NCI-H460 (cell line): ENCODE measurements at regions not wholly inside any gene's neighbourhood (a gene's known extent, or its start where the extent isn't known, plus 50 kb on each side); places are given as distances from the start of the nearest gene placed in this dataset.
A peak's percentile ranks its signal among the peaks of the same experiment; 100 is the strongest.

Experiments used
- DNase-seq: peaks from one replicate; pipeline ENCODE4 v3.0.0-alpha.2; 2016; ENCODE audit warnings: low read depth; ENCODE audit errors: extremely low read depth

GRCh38 chr10:31754803-31755624 is 173.6 kb downstream of the ARHGAP12 start:
- DNase-seq, result no peak

- DNase-seq, result no peak
Measured at GRCh38 chr10:31753681-31754080, 174.9 kb downstream of the ARHGAP12 start.

GRCh38 chr10:31752170-31752569 is 176.5 kb downstream of the ARHGAP12 start:
- no peak for DNase-seq

- DNase-seq, result no peak
Measured at GRCh38 chr10:31751738-31752080, 176.9 kb downstream of the ARHGAP12 start.

DNA sequence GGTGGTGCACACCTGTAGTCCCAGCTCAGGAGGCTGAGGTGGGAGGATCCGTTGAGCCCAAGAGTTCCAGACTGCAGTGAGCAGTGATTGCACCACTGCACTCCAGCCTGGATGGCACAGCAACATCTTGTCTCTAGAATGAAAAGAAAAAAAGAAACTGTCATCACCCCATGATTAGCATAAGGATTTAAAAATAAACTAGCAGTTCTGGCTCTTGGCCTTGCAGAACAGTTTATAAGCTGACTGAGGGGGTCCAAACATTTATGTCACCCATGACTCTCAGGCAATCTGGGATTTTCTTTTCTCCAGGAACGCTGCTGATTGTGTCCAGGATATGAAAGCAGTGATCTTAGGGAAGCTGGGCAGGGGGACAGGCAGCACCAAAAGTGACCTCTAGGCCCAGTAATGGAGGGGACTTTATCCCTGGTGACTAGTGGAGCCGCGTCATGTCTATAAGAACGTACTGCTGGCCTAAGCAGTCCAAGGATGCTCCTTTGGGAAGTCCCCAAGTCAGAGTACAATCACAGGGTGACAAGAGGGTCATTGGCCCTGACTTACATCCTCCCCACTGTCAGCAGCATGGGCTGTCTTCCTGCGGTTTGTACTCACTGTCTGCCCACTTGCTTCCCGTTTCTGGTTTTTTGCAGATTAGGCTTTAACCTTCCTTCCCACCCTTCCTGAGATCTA is 177.4 kb downstream of the ARHGAP12 start:
- no peak for DNase-seq

DNA sequence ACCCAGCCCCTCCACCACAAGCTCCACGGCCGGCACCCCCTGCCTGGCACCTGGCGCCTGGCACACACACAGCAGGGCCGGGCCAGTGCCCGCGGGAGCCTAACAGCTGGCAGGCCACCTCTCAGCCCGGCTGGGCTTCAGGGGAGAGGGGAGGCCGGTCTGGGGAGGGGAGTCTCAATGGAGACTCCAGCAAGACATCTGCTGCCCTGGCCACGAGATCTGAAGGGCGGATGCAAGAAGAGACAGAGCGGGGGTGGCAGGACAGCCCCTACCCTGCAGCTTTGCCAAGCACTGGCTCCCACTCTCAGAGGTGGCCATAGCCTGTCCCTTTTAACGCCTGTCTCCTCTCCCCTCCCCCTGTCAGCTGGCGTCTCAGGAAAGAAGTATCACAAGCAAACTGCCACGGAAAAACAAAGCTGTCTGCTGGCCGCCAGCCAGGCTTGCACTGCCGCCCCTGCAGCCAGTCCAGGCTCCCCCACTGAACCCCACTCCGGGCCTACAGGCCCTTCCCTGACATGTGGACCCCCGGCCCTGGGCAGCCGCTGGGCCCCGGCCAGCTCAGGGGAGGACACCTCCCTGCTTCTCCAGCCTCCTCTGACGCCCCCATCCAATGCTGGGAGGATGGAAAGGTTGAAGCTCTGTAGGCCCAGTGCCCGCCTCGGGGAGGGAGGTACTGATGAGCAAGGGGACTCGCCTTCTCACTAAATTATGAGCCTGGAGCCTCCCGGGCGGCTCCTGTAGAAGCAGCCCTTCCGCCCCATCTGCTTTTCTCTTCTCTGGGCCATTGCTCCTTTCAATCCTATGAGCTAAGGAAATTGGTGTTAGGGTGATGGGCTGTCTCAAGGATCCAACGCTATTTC is 178.4 kb downstream of the ARHGAP12 start:
- DNase-seq, result no peak

DNA sequence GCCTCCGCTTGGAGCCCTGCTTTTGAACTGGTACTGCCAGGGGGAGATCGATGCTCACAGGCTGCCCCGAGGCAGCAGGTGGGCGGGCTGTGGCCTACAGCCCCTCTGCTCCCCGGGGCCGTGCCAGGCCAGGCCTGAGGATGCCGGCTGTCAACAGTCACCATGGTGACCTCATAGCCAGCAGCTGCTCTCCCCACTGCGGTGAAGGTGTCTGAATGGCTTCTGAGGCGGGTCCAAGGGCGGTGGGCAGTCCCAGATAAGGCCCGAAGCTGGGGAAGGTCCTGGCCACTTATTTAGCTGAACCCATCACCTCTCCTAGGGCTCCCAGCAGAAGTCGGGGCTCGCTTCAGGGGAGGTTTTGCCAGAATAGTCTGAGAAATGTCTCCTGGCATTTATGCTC is 179.3 kb downstream of the ARHGAP12 start:
- no peak for DNase-seq

GRCh38 chr10:31745612-31746376 is 182.8 kb downstream of the ARHGAP12 start:
- peak; percentile 76 for DNase-seq

GRCh38 chr10:31744025-31744424 is 184.6 kb downstream of the ARHGAP12 start:
- no peak for DNase-seq

DNA sequence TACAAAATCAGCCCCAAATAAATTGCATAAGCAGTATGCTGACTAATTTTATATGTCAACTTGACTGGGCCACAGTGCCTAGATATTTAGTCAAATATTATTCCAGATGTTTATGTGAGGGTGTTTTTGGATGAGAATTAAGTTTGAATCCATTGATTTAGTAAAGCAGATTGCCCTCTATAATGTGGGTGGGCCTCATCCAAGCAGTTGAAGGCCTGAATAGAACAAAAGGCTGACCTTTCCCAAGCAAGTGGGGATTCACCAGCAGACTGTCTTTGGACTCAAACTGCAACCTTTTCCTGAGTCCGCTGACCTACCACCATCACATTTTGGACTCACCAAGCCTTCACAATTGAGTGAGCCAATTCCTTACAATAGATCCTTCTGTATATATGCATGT is 186.4 kb downstream of the ARHGAP12 start:
- no peak for DNase-seq

- DNase-seq, result no peak
Measured at GRCh38 chr10:31741473-31741872, 187.2 kb downstream of the ARHGAP12 start.

DNA sequence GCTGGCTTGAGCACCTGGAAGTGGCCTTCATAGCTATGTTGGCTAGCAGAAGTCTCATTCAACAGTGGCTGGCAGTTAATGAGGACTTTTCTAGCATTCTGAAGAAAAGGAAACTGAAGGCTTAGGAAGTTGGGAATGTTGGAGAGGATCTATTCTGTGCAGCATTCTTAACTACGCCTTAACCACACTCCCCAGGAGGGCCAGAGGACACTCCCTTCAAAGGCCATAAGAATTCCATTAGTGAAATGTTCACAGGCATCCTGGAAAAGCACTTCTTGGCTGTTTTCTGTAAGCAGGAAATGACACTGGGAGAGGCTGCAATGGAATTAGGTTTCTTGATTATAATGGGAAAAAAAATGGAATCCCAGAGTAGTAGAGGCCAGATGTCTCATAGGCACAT is 188.9 kb downstream of the ARHGAP12 start:
- DNase-seq, result no peak

- DNase-seq, result no peak
Measured at GRCh38 chr10:31739146-31739545, 189.5 kb downstream of the ARHGAP12 start.

- DNase-seq, result no peak
Measured at GRCh38 chr10:31731711-31732110, 196.9 kb downstream of the ARHGAP12 start.

DNA sequence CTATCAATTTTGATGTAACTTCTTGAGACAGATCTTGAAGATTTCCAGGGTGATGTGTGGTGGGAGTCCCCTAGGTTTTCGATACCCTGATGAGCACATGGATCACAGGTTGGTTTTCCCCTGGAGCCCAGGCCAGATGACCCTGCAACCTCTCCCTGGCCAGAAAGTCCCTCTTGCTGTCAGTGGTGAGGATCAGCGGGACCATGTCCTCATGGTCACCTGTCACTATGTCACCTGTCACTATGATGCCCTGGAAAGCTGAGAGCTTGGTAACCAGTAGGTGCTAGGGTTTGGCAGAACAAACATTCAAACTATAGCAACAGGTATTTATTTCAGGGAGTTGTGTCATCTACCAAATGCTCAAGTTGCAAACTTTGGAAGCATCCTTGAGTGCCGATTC is 197.9 kb downstream of the ARHGAP12 start:
- no peak for DNase-seq

GRCh38 chr10:31728698-31729224 is 199.9 kb downstream of the ARHGAP12 start:
- DNase-seq, result no peak

GRCh38 chr10:31725436-31725835 is 203.2 kb downstream of the ARHGAP12 start:
- DNase-seq, result no peak

- no peak for DNase-seq
Measured at GRCh38 chr10:31724296-31724695, 204.3 kb downstream of the ARHGAP12 start.

- DNase-seq, result no peak
Measured at GRCh38 chr10:31723106-31723750, 205.4 kb downstream of the ARHGAP12 start.

DNA sequence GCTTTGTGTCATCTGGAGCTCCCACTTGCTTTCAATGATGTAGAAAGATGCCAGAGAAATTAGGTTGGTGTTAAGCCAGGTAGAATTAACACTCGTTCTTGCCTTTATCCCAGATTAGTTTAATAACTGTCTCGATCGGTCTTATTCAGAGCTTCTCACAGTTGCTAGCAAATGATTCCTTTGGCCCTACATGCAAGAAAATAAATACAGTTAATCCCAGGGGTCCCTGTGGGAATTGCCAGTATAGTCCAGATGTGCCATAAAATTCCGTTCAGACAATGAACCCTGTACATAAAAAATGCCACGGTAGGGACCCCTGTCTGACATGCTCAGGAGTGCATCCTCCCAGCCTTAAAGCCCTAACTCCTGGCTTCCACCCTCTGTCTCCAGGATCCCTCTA is 207.5 kb downstream of the ARHGAP12 start:
- no peak for DNase-seq
